Stimulated activated CD8-positive, alpha-beta memory T cell treated with anti-CD3 and anti-CD28 coated beads, Interleukin-4, amount 100 ng/mL, for 1 hour (primary cell): ENCODE measurements at regions not wholly inside any gene's neighbourhood (a gene's known extent, or its start where the extent isn't known, plus 50 kb on each side); places are given as distances from the start of the nearest gene placed in this dataset.

Experiments used
- DNase-seq, 2 donors: peaks; one replicate each; pipeline ENCODE4 v3.0.0-alpha.2; 2020; ENCODE audit warnings: low read depth in 2 of 2, low spot score in 1 of 2

- no peak for DNase-seq
Observed at GRCh38 chr17:79184219-79184618, 109.6 kb downstream of the ENGASE start.

- no peak for DNase-seq
Observed at GRCh38 chr17:79183293-79184158, 108.9 kb downstream of the ENGASE start.

- no peak for DNase-seq
Observed at GRCh38 chr17:79183043-79183292, 108.3 kb downstream of the ENGASE start.

GRCh38 chr17:79182176-79183042, 107.8 kb downstream of the ENGASE start:
- no peak for DNase-seq

GRCh38 chr17:79180358-79181005, 105.9 kb downstream of the ENGASE start:
- DNase-seq, result no peak

- no peak for DNase-seq
Observed at GRCh38 chr17:79179334-79179733, 104.7 kb downstream of the ENGASE start.

GRCh38 chr17:79177877-79178276, 103.3 kb downstream of the ENGASE start:
- DNase-seq, result no peak

- DNase-seq, result no peak
Observed at GRCh38 chr17:79176792-79177601, 102.4 kb downstream of the ENGASE start.

GRCh38 chr17:79174905-79175856, 100.6 kb downstream of the ENGASE start:
- DNase-seq, result no peak

GRCh38 chr17:79174193-79174765, 99.7 kb downstream of the ENGASE start:
- no peak for DNase-seq

- no peak for DNase-seq
Observed at GRCh38 chr17:79171188-79171587, 96.6 kb downstream of the ENGASE start.

- DNase-seq, result no peak
Observed at GRCh38 chr17:79169861-79170260, 95.2 kb downstream of the ENGASE start.

- no peak for DNase-seq
Observed at GRCh38 chr17:79169366-79169765, 94.7 kb downstream of the ENGASE start.

- DNase-seq, result no peak
Observed at GRCh38 chr17:79168486-79169055, 93.9 kb downstream of the ENGASE start.

- DNase-seq, result no peak
Observed at GRCh38 chr17:79167486-79167885, 92.9 kb downstream of the ENGASE start.

GRCh38 chr17:79165756-79166473, 91.3 kb downstream of the ENGASE start:
- DNase-seq, result no peak

- no peak for DNase-seq
Observed at GRCh38 chr17:79164913-79165695, 90.5 kb downstream of the ENGASE start.

GRCh38 chr17:79164408-79164807, 89.8 kb downstream of the ENGASE start:
- DNase-seq, result no peak
